Right lobe of liver (tissue), 4 donors: ENCODE measurements at regions not wholly inside any gene's neighbourhood (a gene's known extent, or its start where the extent isn't known, plus 50 kb on each side); places are given as distances from the start of the nearest gene placed in this dataset.

ENCODE experiments used
- POLR2A ChIP-seq: fragments of 450-650 bp; IDR thresholded peaks from one replicate; pipeline ENCODE4 v1.6.1; 2017; ENCODE audit warnings: antibody characterized with exemption, mild to moderate bottlenecking
- TF ChIP-seq, protein P1 (sequence below), 4 donors: fragments of 200-600 bp in 3 of 4; fragments of 450-650 bp in 1 of 4; IDR thresholded peaks; one replicate each; pipeline versions ENCODE4 v1.5.1 to v1.8.0; 2016 to 2022; ENCODE audit warnings: antibody characterized with exemption in 4 of 4, mild to moderate bottlenecking in 2 of 4
- donor health status: DM: no; HTN: no; CAD: no.
- donor health status: DM: no; HTN: no; CAD: no.
- donor health status: DM: no; HTN: yes; CAD: no.

DNA sequence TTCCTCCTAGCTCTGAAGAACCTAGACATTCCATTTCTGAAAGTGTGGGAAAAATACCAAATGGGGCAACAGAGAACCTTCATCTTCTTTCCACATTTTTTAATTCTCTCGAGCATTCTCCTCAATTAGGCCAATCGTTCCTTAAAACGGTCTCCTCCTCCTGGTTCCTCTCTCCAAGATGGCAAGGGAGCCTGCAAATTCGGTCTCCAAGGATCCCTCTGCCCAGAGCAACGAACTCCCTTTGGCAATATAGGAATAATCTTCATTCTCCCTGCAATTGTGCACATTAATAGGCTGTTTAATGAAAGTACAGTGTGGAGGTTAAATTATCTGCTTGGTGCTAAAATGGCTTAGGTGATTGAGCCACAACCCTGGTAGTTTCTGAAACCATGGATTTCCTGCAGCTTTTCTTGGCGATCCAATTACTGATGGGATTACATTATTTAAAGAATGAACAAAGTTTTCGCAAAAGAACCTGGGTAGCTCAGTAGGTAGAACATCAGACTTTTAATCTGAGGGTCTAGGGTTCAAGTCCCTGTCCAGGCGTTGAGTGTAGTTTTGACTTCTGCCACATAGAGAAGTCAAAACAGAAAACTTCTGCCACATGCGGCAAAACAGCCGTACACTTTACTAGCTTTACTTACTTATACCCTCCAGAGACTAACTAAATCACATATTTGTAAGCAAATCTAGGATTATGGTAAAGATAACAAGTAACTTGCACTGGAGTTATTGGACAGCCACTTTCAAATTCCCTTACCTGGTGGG lies 102.9 kb upstream of the ZNF184 start:
- TF ChIP-seq, protein P1, sequence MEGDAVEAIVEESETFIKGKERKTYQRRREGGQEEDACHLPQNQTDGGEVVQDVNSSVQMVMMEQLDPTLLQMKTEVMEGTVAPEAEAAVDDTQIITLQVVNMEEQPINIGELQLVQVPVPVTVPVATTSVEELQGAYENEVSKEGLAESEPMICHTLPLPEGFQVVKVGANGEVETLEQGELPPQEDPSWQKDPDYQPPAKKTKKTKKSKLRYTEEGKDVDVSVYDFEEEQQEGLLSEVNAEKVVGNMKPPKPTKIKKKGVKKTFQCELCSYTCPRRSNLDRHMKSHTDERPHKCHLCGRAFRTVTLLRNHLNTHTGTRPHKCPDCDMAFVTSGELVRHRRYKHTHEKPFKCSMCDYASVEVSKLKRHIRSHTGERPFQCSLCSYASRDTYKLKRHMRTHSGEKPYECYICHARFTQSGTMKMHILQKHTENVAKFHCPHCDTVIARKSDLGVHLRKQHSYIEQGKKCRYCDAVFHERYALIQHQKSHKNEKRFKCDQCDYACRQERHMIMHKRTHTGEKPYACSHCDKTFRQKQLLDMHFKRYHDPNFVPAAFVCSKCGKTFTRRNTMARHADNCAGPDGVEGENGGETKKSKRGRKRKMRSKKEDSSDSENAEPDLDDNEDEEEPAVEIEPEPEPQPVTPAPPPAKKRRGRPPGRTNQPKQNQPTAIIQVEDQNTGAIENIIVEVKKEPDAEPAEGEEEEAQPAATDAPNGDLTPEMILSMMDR (IDR thresholded peaks at IDR 0.05) = no peak
- TF ChIP-seq POLR2A = no peak
